ENCODE measurements at regions not wholly inside any gene's neighbourhood (a gene's known extent, or its start where the extent isn't known, plus 50 kb on each side); places are given as distances from the start of the nearest gene placed in this dataset.

DNA sequence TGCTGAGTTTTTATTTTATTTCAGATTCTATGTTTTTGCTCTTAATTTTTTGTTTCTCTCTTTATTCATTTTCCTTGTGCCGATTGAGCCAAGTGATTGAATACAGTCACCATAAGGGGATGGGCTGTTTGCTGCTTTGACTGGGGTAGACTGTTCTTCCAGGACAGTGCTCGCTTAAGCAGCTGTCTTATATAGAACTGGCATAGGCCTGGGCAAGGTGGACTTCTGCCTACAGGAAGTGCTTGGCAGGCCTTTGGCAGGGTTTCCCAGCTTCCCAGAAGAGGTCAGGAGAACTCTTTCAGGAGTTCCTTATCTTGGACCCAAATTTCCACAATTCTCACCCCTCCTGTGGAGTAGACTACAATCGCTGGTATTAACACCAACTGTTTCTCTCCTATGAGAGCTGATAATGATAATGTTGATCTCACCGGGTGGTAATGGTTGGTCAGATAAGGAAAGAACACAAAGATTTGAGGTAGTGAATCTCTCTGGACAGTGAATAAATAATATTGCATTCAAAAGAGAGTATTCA is 207.5 kb upstream of the ST6GAL2 start:
- ATAC-seq (no peak), DNase-seq (ENCODE audit: extremely low read depth in 1 of 4, low spot score in 3 of 4) (no peak), FAIRE-seq (no peak)
- in situ Hi-C loops (cut with MboI), result no loop called here
- Histone ChIP-seq H2AFZ (ENCODE audit: low read depth, low read length) (no peak overlapping the region), H3K4me2 (ENCODE audit: insufficient read depth, low read length) (no peak overlapping the region), H3K9ac (ENCODE audit: insufficient read depth in 1 of 2, low read depth in 2 of 2, low read length in 2 of 2) (no peak overlapping the region), H3K4me1 (replicated peaks in 1 of 2; ENCODE audit: control insufficient read depth in 2 of 2, insufficient read depth in 2 of 2, low read length in 2 of 2) (no peaks in the 10 kb centered on the region), H4K20me1 (replicated peaks; ENCODE audit: control insufficient read depth, insufficient read depth, low read length) (no peaks in the 10 kb centered on the region), H3K79me2 (ENCODE audit: control insufficient read depth, insufficient read depth, low read length) (no peaks in the 10 kb centered on the region), H3K9me1 (ENCODE audit: control insufficient read depth, insufficient read depth, low read length) (no peaks in the 10 kb centered on the region), H3K9me3 (replicated peaks; ENCODE audit: control insufficient read depth, insufficient read depth, low read depth, low read length) (no peaks in the 10 kb centered on the region), H3K27me3 (ENCODE audit: control insufficient read depth in 2 of 2, insufficient read depth in 2 of 2, low read length in 2 of 2) (no peaks in the 10 kb centered on the region), H3K27ac (ENCODE audit: extremely low read depth, low read depth, low read length) (no peak overlapping the region), H3K36me3 (ENCODE audit: control insufficient read depth, insufficient read depth, low read length) (no peaks in the 10 kb centered on the region), H3K4me3 (no peak overlapping the region)
- ChIA-PET POLR2A (no interaction called here), CTCF (ENCODE audit: low intra/inter-chr PET ratio) (no interaction called here)
- TF ChIP-seq ZNF780A (CRISPR knock-in tag; IDR thresholded peaks at IDR 0.05), result no peak
- no peak for TF ChIP-seq HNRNPUL1 (IDR thresholded peaks at IDR 0.05; ENCODE audit: low read length)
- TF ChIP-seq, protein P1, sequence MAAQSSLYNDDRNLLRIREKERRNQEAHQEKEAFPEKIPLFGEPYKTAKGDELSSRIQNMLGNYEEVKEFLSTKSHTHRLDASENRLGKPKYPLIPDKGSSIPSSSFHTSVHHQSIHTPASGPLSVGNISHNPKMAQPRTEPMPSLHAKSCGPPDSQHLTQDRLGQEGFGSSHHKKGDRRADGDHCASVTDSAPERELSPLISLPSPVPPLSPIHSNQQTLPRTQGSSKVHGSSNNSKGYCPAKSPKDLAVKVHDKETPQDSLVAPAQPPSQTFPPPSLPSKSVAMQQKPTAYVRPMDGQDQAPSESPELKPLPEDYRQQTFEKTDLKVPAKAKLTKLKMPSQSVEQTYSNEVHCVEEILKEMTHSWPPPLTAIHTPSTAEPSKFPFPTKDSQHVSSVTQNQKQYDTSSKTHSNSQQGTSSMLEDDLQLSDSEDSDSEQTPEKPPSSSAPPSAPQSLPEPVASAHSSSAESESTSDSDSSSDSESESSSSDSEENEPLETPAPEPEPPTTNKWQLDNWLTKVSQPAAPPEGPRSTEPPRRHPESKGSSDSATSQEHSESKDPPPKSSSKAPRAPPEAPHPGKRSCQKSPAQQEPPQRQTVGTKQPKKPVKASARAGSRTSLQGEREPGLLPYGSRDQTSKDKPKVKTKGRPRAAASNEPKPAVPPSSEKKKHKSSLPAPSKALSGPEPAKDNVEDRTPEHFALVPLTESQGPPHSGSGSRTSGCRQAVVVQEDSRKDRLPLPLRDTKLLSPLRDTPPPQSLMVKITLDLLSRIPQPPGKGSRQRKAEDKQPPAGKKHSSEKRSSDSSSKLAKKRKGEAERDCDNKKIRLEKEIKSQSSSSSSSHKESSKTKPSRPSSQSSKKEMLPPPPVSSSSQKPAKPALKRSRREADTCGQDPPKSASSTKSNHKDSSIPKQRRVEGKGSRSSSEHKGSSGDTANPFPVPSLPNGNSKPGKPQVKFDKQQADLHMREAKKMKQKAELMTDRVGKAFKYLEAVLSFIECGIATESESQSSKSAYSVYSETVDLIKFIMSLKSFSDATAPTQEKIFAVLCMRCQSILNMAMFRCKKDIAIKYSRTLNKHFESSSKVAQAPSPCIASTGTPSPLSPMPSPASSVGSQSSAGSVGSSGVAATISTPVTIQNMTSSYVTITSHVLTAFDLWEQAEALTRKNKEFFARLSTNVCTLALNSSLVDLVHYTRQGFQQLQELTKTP (IDR thresholded peaks at IDR 0.05; ENCODE audit: low read depth in 1 of 2, partially characterized antibody in 2 of 2), result no peak
- intact Hi-C loops (cut with micrococcal nuclease), result no loop called here
- BruUV-seq (replicated peaks), result no TSS peak
- WGBS (ENCODE audit: insufficient coverage, low coverage, missing lambda C conversion rate), result 5% methylated on average over 4 of the region's 4 CpGs

Measured in K562 (cell line).